GM13977 (cell line): ENCODE measurements at regions not wholly inside any gene's neighbourhood (a gene's known extent, or its start where the extent isn't known, plus 50 kb on each side); places are given as distances from the start of the nearest gene placed in this dataset.

Source experiments
- DNase-seq: peaks from one replicate; pipeline ENCODE4 v3.0.0; 2012; ENCODE audit warnings: low spot score
- in situ Hi-C: fragments of 300-500 bp; cut with MboI; formaldehyde crosslinking; loops from one replicate; pipeline ENCODE4 v1.12.0; 2022; ENCODE audit warnings: low sequenced_read_pairs, low pct_unique_long_range_greater_than_20kb, mixed read lengths, inconsistent platforms; ENCODE audit not compliant: unreplicated experiment
- TF ChIP-seq, protein P1 (sequence below): IDR thresholded peaks from 2 replicates; pipeline ENCODE4 v1.5.1; 2012; ENCODE audit warnings: mild to moderate bottlenecking, control low read depth; ENCODE audit not compliant: insufficient read depth; ENCODE audit errors: extremely low read depth, missing control alignments

DNA sequence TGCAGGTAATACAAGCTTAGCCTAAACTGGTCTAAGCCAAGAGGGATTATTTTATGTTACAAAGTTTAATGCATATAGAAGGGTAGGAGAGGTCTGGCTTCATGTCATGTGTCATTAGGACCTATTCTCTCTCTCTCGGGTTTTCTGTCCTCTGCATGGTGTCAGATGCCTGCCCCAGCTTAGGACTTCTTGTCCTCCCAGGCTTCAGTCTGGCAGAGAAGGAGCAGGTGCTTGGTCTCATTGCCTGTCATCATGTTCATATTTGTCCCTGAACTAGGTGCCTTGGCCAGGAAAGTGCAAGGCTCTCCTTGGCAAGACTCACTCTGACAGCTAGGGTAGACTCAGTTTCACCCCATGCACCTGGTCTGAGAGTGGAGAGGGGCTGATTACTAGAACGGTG, 126.3 kb downstream of the ADAMTS15 start:
- TF ChIP-seq, protein P1, sequence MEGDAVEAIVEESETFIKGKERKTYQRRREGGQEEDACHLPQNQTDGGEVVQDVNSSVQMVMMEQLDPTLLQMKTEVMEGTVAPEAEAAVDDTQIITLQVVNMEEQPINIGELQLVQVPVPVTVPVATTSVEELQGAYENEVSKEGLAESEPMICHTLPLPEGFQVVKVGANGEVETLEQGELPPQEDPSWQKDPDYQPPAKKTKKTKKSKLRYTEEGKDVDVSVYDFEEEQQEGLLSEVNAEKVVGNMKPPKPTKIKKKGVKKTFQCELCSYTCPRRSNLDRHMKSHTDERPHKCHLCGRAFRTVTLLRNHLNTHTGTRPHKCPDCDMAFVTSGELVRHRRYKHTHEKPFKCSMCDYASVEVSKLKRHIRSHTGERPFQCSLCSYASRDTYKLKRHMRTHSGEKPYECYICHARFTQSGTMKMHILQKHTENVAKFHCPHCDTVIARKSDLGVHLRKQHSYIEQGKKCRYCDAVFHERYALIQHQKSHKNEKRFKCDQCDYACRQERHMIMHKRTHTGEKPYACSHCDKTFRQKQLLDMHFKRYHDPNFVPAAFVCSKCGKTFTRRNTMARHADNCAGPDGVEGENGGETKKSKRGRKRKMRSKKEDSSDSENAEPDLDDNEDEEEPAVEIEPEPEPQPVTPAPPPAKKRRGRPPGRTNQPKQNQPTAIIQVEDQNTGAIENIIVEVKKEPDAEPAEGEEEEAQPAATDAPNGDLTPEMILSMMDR = no peak
- in situ Hi-C loops = no loop called here
- no peak for DNase-seq

DNA sequence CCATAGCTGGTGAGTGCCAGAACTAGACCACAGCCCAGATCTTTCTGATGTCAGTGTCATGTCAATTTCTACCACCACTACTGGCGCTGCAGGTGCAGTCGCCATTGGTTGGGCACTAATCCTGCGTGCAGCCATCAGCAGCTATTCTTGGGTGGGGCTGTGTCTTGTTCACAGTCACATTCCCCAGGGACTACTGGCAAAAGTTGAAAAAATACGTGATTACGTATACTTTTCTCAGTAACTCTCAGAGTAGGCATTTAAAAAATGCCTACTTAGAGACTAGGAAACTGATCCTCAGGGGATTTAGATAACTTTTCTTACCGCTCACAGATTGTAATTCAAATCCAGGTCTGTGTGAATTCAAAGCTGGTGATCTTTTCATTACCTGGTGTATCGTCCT, 127.7 kb downstream of the ADAMTS15 start:
- TF ChIP-seq, protein P1 = no peak
- no peak for DNase-seq
- in situ Hi-C loops = no loop called here

DNA sequence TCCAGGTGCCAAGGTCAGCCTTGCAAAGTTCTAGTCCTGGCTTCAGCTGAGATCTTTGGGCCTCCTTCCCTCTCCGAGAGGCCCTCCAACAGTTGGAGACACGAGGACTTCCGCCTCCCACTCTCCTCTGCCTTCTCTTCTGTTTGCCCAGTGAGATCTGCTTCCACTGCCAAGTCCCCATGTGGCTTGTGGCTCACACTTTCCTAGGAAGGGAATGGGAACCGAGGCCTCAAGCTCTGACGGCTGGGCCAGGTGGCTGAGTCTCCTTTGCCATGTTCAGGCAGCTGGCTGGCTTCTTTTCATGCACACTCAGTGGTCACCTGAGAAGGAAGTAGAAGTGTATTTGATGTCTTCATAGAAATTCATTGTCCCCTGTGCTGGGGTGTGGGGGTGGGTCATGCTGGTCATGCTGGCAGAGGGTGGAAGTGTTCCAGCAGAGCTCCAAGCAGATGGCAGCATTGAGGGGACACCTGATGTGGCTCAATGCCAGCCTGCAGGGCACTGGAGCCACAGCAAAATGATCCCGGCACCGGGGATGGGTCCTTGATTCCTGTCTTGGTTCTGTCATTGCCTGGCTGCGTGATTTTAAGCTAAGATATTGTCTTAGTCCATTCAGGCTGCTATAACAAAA, 130.4 kb downstream of the ADAMTS15 start:
- in situ Hi-C loops = no loop called here
- no peak for DNase-seq
- TF ChIP-seq, protein P1 = no peak

DNA sequence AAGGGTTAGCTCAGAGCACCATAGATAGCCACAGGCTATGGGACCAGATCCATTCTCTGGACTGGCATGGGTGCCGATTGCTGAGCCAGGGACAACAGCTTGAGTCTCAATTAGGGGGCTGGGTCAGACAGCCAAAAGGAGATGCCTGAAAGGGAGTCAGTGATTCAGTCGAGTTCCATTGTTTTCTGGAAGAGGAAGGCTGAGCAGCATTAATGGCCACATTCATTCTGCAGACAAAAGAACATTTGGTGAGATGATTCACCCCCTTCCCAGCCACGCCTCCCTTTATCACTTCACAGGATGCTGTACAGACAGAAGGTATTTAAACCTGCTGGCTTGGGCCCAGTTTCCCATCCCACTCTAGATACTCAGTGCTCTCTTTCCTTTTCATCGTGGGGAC, 131.9 kb downstream of the ADAMTS15 start:
- in situ Hi-C loops = no loop called here
- TF ChIP-seq, protein P1 = no peak

DNA sequence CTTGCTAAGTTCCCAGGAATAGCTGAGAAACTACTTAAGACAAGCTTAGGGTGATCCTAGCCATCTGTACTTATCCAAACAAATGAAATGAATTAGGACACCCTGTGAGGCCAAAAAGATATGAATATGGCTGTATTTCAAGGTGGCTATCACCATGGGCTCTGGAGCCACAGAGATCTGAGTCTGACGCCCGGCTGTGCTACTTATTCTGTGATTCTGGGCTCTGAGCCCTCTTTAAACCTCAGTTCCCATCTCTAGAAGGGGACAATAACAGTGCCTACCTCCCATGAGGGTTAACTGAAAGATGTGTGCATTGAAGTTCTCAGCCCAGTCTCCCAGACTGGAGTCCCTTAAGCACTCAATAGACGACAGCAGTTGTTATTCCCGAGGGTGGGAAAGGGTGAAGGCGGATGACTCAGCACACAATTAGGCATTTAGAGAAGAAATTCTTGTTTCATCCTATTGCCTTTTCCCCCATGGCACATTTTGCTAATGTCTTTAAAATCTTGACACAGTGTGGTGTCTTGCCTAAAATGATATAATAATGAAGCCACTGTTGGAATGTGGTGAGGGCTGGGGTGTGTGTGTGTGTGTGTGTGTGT, 132.5 kb downstream of the ADAMTS15 start:
- in situ Hi-C loops = no loop called here
- TF ChIP-seq, protein P1 = no peak
- no peak for DNase-seq

More for the DNA sequence above, 131.9 kb downstream of the ADAMTS15 start:
- DNase-seq = no peak

DNA sequence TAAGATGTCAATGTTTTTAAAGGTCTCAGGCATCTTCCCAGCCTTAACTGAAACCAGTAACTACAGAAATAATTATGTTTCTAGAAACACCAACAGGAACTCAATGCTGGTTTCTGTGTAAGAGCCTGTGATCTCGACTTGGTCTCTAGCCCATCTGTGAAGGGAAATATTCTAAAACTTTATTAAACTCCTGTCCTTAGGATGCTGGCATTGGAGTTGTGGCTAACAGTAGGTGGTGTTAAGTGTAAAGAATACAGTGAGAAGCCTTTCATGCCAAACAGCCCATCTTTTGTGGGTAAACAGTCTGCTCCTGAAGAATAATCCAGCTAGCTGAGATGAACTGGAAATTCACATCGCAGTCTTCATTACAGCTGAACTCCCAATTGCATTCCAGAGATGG, 133.2 kb downstream of the ADAMTS15 start:
- in situ Hi-C loops = no loop called here
- DNase-seq = no peak
- TF ChIP-seq, protein P1 = no peak
